ENCODE measurements at regions not wholly inside any gene's neighbourhood (a gene's known extent, or its start where the extent isn't known, plus 50 kb on each side); places are given as distances from the start of the nearest gene placed in this dataset.

DNA sequence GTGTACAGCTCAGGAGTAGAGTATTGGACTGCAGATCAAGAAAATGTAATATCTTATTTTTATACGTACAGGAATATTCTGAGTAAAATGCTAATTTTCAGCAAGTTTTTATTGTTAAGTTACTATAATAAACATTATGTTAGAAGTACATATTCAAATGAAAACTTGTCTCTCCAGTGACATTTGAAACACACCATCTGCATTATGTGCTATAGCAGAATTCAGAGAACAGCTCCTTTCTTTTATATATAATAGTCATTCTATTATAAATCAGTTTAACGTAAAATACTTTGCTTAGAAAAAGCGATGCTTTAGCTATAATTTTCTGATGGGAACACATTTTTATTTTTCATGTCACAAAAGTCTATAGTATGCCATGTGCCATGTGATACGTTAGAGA lies 249.0 kb downstream of the PTPRC start:
- Histone ChIP-seq H3K27ac (ENCODE audit: low read depth, low read length) (no peak overlapping the region), H3K9ac (ENCODE audit: low read depth, low read length) (no peak overlapping the region), H3K9me3 (ENCODE audit: insufficient read depth, low read depth, low read length) (no peaks in the 10 kb centered on the region), H3K36me3 (ENCODE audit: insufficient read depth, low read length) (no peaks in the 10 kb centered on the region), H3K4me3 (ENCODE audit: low read length) (no peak overlapping the region), H3K4me1 (ENCODE audit: insufficient read depth, low read length) (peaks cover 4% of the 10 kb centered on the region; the same call in 1 of the 2 replicates), H3K27me3 (ENCODE audit: insufficient read depth, low read length) (no peaks in the 10 kb centered on the region)
- WGBS, result no CpG with 5 or more reads among the region's 4 CpGs

DNA sequence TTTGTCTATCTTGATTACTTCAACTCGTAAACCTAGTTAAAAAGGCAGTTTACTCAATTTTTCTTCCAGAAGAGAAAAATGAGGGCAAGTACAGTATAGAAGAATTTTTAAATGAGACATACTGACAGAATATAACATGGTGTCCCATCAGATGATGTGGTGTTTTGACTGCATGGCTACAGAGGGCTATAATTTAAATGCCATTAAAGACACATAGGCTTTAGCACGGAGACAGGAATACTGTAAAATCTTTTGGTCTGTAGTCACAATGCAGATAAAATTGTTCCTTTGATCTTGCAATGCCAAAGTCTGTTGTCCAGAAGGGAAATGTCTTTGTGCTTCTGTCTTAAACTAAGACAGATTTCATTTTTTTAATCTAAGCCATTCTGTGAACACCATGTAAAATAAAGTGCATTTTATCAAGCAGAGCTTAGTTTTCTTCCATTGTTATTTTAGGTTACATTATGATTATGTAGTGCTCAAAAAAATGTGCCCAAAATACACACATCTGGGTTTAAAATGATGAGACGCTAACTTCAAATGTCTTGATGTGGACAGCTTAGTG lies 249.6 kb downstream of the PTPRC start:
- Histone ChIP-seq H3K36me3 (ENCODE audit: insufficient read depth, low read length) (no peaks in the 10 kb centered on the region), H3K27me3 (ENCODE audit: insufficient read depth, low read length) (no peaks in the 10 kb centered on the region), H3K4me1 (ENCODE audit: insufficient read depth, low read length) (peaks cover 4% of the 10 kb centered on the region; the same call in 1 of the 2 replicates), H3K9ac (ENCODE audit: low read depth, low read length) (no peak overlapping the region), H3K4me3 (ENCODE audit: low read length) (no peak overlapping the region), H3K9me3 (ENCODE audit: insufficient read depth, low read depth, low read length) (no peaks in the 10 kb centered on the region), H3K27ac (ENCODE audit: low read depth, low read length) (no peak overlapping the region)
- 86% methylated on average over 3 of the region's 3 CpGs for WGBS

DNA sequence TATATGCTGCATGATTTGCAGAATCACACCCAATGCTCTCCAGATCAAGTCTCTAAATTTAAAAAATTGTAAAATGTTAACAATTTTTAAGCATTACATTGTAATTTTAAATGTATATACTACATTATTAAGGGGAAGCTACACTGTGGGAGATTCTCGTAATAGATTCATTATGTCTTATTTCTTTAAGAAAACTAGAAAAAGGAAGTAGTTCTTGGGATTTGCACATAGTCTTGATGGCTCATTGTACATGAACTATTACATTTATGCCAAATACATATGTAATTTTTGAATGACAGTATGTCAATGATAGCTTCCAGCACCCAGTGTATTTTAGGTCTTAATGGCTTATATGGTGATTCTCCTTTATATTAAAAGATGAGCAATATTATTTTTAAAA lies 250.3 kb downstream of the PTPRC start:
- no peaks in the 10 kb centered on the region for H3K9me3 ChIP-seq (ENCODE audit: insufficient read depth, low read depth, low read length)
- no CpG with 5 or more reads among the region's 1 CpG for WGBS
- no peak overlapping the region for H3K4me3 ChIP-seq (ENCODE audit: low read length)
- no peaks in the 10 kb centered on the region for H3K36me3 ChIP-seq (ENCODE audit: insufficient read depth, low read length)
- no peaks in the 10 kb centered on the region for H3K27me3 ChIP-seq (ENCODE audit: insufficient read depth, low read length)
- peaks cover 9% of the 10 kb centered on the region; the same call in 1 of the 2 replicates for H3K4me1 ChIP-seq (ENCODE audit: insufficient read depth, low read length)
- H3K9ac ChIP-seq (ENCODE audit: low read depth, low read length), result no peak overlapping the region
- no peak overlapping the region for H3K27ac ChIP-seq (ENCODE audit: low read depth, low read length)

DNA sequence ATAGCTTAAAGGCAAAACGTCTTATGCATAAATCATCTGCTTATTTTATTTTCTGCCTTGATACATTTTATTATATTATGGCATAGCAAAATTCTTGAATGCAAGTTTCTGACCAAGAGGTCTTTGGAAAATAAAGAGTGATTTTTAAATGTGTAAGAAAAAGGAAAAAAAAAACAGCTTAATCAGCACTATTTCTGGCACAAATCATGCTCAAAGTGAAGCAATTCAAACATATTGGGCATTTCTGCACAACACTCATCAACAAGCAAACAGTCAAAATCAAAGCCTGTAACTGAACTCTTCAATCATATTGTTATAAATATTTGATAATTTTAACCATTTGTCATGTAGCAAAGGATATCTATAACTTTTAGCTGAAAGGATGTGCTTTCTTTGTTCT lies 250.9 kb downstream of the PTPRC start:
- Histone ChIP-seq H3K27ac (ENCODE audit: low read depth, low read length) (no peak overlapping the region), H3K27me3 (ENCODE audit: insufficient read depth, low read length) (no peaks in the 10 kb centered on the region), H3K9ac (ENCODE audit: low read depth, low read length) (no peak overlapping the region), H3K4me1 (ENCODE audit: insufficient read depth, low read length) (peaks cover 9% of the 10 kb centered on the region; the same call in 1 of the 2 replicates), H3K9me3 (ENCODE audit: insufficient read depth, low read depth, low read length) (no peaks in the 10 kb centered on the region), H3K36me3 (ENCODE audit: insufficient read depth, low read length) (no peaks in the 10 kb centered on the region), H3K4me3 (ENCODE audit: low read length) (no peak overlapping the region)
- 67% methylated on average over 1 of the region's 1 CpG for WGBS

DNA sequence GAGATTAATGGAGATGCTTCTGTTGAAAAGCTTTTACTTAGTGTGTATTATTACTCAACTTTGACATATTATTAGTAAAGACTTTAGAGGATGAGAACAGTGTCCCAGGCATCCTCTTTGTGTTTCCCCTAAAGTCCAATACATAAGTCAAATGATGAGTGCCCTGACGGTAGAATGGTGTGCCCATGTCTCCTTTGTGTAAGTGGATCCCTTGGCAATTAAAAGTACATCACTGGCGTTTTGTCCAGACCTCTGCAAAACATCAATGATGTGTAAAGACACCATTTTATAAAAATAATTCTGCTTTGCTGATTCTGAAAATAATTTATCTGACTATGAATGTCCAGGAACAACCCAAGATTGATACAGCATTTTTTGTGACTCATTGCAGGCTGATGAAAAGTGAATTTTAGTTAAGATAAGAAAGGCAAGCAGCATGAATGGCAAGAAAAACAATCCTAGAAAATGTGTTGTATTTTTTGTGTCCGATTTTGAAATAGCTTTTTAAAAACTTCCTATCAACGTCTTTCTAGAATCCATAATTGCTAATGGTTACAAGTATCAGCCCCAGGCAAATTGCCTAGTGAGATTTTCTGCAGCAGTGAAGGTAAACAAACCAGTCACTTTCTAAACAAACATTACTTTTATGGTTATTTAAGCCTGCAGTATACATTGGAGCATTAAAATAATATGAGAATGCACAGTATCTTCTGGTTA lies 251.5 kb downstream of the PTPRC start:
- Histone ChIP-seq H3K36me3 (ENCODE audit: insufficient read depth, low read length) (no peaks in the 10 kb centered on the region), H3K9ac (ENCODE audit: low read depth, low read length) (no peak overlapping the region), H3K4me1 (ENCODE audit: insufficient read depth, low read length) (peaks cover 9% of the 10 kb centered on the region; the same call in 1 of the 2 replicates), H3K4me3 (ENCODE audit: low read length) (no peak overlapping the region), H3K27ac (ENCODE audit: low read depth, low read length) (no peak overlapping the region), H3K27me3 (ENCODE audit: insufficient read depth, low read length) (no peaks in the 10 kb centered on the region), H3K9me3 (ENCODE audit: insufficient read depth, low read depth, low read length) (no peaks in the 10 kb centered on the region)
- WGBS, result 85% methylated on average over 4 of the region's 4 CpGs

DNA sequence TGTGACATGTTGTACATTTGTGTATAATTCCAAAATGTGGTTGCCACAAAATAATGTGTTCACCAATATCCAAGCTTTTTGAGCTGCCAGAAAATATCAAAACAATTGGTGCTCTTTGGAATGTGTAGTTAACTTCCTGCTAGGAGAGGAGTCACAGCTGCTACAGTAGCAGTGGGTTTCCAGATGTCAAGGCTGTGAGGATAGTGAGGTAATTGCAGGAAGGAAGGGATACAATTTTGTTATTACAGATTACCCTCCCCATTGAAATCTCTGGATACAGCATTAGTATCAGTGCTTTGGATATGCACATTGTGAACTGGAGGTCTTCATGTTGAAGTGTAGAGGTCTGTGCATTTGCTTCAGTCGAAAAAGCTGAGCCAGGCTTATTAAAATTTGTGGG lies 253.2 kb downstream of the PTPRC start:
- Histone ChIP-seq H3K27me3 (ENCODE audit: insufficient read depth, low read length) (no peaks in the 10 kb centered on the region), H3K27ac (ENCODE audit: low read depth, low read length) (no peak overlapping the region), H3K9ac (ENCODE audit: low read depth, low read length) (no peak overlapping the region), H3K9me3 (ENCODE audit: insufficient read depth, low read depth, low read length) (no peaks in the 10 kb centered on the region), H3K36me3 (ENCODE audit: insufficient read depth, low read length) (no peaks in the 10 kb centered on the region), H3K4me3 (ENCODE audit: low read length) (no peak overlapping the region), H3K4me1 (ENCODE audit: insufficient read depth, low read length) (peaks cover 9% of the 10 kb centered on the region; the same call in 1 of the 2 replicates)
- WGBS, result 94% methylated on average over 1 of the region's 1 CpG

DNA sequence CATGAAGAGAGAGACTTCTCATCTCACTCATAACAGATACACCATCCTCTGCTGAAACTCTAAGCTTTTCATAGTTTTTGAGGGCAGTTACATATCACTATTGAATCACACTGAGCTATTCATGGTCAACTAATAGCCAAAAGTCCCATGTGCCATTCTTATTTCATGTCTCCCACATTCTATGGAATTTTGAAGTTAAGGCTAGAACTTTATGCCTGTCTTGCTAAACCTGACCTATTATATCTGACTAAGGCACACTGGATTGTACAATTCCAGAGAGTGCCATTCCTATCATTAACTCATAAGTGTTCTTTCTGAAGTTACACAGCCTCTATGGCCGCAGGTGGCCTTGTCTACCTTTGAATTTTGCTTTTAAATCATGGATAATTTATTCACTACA lies 254.3 kb downstream of the PTPRC start:
- H3K4me3 ChIP-seq (ENCODE audit: low read length), result no peak overlapping the region
- 93% methylated on average over 1 of the region's 1 CpG for WGBS
- H3K9ac ChIP-seq (ENCODE audit: low read depth, low read length), result no peak overlapping the region
- peaks cover 9% of the 10 kb centered on the region; the same call in 1 of the 2 replicates for H3K4me1 ChIP-seq (ENCODE audit: insufficient read depth, low read length)
- no peaks in the 10 kb centered on the region for H3K36me3 ChIP-seq (ENCODE audit: insufficient read depth, low read length)
- H3K27me3 ChIP-seq (ENCODE audit: insufficient read depth, low read length), result no peaks in the 10 kb centered on the region
- no peak overlapping the region for H3K27ac ChIP-seq (ENCODE audit: low read depth, low read length)
- H3K9me3 ChIP-seq (ENCODE audit: insufficient read depth, low read depth, low read length), result no peaks in the 10 kb centered on the region

DNA sequence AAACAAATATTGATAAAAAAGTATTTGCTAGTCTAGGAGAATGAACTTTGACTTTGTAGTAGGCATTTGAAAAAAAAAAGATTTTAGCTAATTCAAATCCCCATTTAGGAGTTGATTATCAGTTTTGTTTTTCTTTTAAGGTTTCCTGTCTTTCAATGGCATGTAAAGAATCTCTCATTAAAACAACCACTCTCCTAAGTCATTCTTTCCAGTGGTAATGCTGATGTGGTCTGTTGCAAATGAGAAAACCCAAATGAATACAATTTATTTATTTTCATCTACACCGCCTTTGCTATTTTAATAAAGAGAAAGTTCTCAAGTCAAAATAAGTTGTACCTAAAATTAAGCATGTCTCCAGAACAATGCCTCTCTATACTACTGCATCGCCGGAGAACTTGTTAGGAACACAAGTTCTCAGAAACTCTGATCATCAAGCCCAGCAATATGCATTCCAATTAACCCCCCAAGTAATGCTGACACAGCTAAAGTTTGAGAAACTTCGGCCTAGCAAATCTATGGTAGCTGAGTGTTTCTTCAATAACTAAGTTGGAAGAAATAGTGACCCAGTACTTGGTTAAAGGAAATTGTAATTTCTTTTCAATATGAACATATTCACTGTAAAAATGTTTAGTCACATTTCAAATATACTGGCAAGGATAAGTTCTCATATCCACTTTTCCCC lies 255.1 kb downstream of the PTPRC start:
- no peaks in the 10 kb centered on the region for H3K9me3 ChIP-seq (ENCODE audit: insufficient read depth, low read depth, low read length)
- H3K9ac ChIP-seq (ENCODE audit: low read depth, low read length), result no peak overlapping the region
- H3K27ac ChIP-seq (ENCODE audit: low read depth, low read length), result no peak overlapping the region
- no peaks in the 10 kb centered on the region for H3K36me3 ChIP-seq (ENCODE audit: insufficient read depth, low read length)
- H3K27me3 ChIP-seq (ENCODE audit: insufficient read depth, low read length), result no peaks in the 10 kb centered on the region
- 96% methylated on average over 4 of the region's 4 CpGs for WGBS
- H3K4me1 ChIP-seq (ENCODE audit: insufficient read depth, low read length), result peaks cover 9% of the 10 kb centered on the region; the same call in 1 of the 2 replicates
- no peak overlapping the region for H3K4me3 ChIP-seq (ENCODE audit: low read length)

DNA sequence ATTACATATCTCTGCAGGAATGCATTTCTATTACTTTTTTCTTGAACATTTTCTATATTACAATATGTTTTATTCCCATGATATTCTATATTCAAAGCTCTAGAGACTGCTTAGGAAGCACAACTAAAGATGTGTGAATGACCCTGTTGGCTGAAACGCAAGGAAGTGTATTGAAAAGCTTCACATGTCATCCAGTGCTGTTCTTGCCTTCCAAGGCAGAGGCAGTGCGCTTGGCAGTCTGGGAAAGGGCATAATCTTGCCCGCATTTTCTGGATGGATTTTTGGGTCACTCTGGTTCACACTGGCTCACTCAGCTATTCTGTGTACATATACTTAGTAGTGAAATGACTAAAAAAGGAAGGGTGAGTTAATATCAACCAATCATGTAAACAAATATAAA lies 262.4 kb downstream of the PTPRC start:
- Histone ChIP-seq H3K36me3 (ENCODE audit: insufficient read depth, low read length) (no peaks in the 10 kb centered on the region), H3K4me3 (ENCODE audit: low read length) (no peak overlapping the region), H3K27ac (ENCODE audit: low read depth, low read length) (no peak overlapping the region), H3K27me3 (ENCODE audit: insufficient read depth, low read length) (no peaks in the 10 kb centered on the region), H3K9ac (ENCODE audit: low read depth, low read length) (no peak overlapping the region), H3K4me1 (ENCODE audit: insufficient read depth, low read length) (peaks cover 12% of the 10 kb centered on the region), H3K9me3 (ENCODE audit: insufficient read depth, low read depth, low read length) (no peaks in the 10 kb centered on the region)
- WGBS, result 93% methylated on average over 3 of the region's 3 CpGs

DNA sequence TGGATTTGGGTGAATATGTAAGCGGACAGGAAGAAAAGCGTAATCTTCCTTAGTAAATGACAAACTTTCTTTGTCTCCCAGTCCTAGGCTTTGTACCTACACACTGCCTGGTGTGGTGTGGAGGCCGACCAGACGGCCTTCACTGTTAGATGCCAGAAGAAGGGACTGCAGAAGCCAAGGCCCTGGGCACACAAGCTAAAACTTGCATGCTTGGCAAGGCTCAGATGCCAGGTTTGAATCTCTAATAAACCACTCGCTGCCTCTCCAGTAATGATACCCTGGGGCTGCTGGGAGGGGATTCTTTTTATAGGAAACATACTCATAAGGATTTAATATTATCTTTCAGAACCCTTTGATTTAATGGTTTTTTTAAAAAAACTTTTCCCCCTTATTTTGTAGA lies 263.8 kb downstream of the PTPRC start:
- H3K27me3 ChIP-seq (ENCODE audit: insufficient read depth, low read length), result no peaks in the 10 kb centered on the region
- no peaks in the 10 kb centered on the region for H3K9me3 ChIP-seq (ENCODE audit: insufficient read depth, low read depth, low read length)
- no peak overlapping the region; the same call in 1 of the 2 replicates for H3K27ac ChIP-seq (ENCODE audit: low read depth, low read length)
- peak overlapping the region; percentile 65; the same call in 1 of the 2 replicates for H3K9ac ChIP-seq (ENCODE audit: low read depth, low read length)
- 93% methylated on average over 4 of the region's 5 CpGs for WGBS
- H3K4me1 ChIP-seq (ENCODE audit: insufficient read depth, low read length), result peaks cover 12% of the 10 kb centered on the region
- H3K36me3 ChIP-seq (ENCODE audit: insufficient read depth, low read length), result no peaks in the 10 kb centered on the region
- H3K4me3 ChIP-seq (ENCODE audit: low read length), result no peak overlapping the region

DNA sequence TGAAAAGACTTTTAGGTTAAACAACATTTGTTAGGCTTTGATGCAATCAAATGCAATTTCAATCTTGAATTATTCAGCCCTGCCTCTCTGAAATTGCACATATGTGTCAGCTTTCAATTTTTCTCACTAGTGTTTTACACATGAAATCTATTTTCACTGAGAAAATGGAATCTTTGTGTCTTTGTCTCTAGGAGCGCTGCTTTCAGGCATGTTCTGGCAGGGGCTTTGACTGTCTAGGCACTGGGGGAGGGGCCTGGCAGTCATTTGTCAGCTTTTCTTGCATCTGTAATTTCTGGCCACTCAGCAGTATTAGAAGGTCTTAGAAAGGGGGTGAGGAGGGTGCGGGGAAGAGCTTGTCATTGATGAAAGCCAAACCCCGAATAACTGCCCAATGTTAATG lies 264.4 kb downstream of the PTPRC start:
- peak overlapping the region; percentile 19; the same call in 1 of the 2 replicates for H3K27ac ChIP-seq (ENCODE audit: low read depth, low read length)
- WGBS, result 70% methylated on average over 3 of the region's 3 CpGs
- no peak overlapping the region for H3K4me3 ChIP-seq (ENCODE audit: low read length)
- H3K9me3 ChIP-seq (ENCODE audit: insufficient read depth, low read depth, low read length), result no peaks in the 10 kb centered on the region
- H3K4me1 ChIP-seq (ENCODE audit: insufficient read depth, low read length), result peaks cover 12% of the 10 kb centered on the region
- no peaks in the 10 kb centered on the region for H3K27me3 ChIP-seq (ENCODE audit: insufficient read depth, low read length)
- H3K36me3 ChIP-seq (ENCODE audit: insufficient read depth, low read length), result no peaks in the 10 kb centered on the region
- peak overlapping the region; percentile 65 for H3K9ac ChIP-seq (ENCODE audit: low read depth, low read length)

Measured in HUES64 (cell line).